ENCODE measurements at regions not wholly inside any gene's neighbourhood (a gene's known extent, or its start where the extent isn't known, plus 50 kb on each side); places are given as distances from the start of the nearest gene placed in this dataset.

DNA sequence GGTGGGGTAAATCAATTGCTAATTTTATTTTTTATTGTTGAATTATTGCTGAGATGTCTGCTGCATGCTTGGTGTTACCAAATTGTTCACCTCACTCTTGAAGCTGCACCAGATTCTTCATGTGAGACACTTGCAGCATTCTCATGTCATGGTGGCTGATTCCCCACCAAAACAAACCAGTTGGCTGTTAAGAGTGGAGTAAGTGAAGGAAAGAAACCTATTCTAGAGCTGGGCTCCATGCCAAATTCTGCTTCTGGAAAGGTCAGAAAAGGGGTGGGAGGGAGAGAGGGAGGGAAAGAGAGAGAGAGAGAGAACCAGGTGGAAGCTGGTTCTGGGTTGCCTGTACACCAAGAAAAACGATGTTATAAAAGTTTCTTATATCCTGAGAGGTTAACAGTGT, 317.5 kb upstream of the THRB start:
- in situ Hi-C loops (cut with HindIII; ENCODE audit: low sequenced_read_pairs): no loop called here
- no peak overlapping the region for H3K4me3 ChIP-seq (ENCODE audit: low read depth, low read length)
- no peak for DNase-seq (ENCODE audit: low read depth, low spot score)
- TF ChIP-seq, protein P1, sequence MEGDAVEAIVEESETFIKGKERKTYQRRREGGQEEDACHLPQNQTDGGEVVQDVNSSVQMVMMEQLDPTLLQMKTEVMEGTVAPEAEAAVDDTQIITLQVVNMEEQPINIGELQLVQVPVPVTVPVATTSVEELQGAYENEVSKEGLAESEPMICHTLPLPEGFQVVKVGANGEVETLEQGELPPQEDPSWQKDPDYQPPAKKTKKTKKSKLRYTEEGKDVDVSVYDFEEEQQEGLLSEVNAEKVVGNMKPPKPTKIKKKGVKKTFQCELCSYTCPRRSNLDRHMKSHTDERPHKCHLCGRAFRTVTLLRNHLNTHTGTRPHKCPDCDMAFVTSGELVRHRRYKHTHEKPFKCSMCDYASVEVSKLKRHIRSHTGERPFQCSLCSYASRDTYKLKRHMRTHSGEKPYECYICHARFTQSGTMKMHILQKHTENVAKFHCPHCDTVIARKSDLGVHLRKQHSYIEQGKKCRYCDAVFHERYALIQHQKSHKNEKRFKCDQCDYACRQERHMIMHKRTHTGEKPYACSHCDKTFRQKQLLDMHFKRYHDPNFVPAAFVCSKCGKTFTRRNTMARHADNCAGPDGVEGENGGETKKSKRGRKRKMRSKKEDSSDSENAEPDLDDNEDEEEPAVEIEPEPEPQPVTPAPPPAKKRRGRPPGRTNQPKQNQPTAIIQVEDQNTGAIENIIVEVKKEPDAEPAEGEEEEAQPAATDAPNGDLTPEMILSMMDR (IDR thresholded peaks at IDR 0.05; ENCODE audit: low read depth, low read length): no peak

DNA sequence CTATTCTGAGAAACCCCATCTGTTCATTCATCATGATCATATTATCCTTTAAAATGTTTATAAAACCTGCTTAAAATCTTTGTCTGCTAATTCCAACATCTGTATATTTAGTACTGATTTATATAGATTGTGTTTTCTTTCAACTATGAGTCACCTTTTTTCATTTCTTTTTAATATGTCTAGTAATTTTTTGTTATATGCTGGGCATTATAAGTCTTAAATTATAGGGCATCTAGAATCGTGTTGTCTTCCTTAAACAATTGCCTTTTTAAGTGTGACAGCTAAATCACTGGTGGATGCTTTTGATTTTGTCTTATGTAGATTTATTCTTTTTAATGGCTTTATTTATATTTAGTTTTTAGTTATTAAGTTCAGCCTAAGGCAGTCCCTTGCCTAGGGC, 323.4 kb upstream of the THRB start:
- in situ Hi-C loops (cut with HindIII; ENCODE audit: low sequenced_read_pairs): no loop called here

DNA sequence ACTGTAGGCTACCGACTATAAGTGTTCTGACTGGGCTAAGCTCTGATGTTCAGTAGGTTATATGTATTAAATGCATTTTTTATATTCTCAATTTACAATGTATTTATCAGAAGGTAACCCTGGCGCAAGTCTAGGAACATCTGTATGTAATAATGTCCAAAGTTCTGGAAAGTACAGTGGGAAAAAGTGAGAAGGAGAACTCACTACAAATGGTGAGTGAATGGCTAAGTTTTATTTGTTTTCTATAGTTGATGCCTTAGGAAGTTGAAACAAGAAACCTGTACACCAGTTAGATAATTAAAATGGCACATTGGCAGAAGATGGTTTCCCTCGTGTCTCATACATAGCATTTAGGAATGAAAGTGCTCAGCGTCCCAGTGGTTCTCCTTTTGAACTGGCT, 333.4 kb upstream of the THRB start:
- TF ChIP-seq, protein P1 (IDR thresholded peaks at IDR 0.05; ENCODE audit: low read depth, low read length): no peak
- no peak overlapping the region for H3K4me3 ChIP-seq (ENCODE audit: low read depth, low read length)
- DNase-seq (ENCODE audit: low read depth, low spot score): no peak
- in situ Hi-C loops (cut with HindIII; ENCODE audit: low sequenced_read_pairs): no loop called here

More for the DNA sequence above, 323.4 kb upstream of the THRB start:
- TF ChIP-seq, protein P1 (IDR thresholded peaks at IDR 0.05; ENCODE audit: low read depth, low read length): no peak
- no peak for DNase-seq (ENCODE audit: low read depth, low spot score)
- H3K4me3 ChIP-seq (ENCODE audit: low read depth, low read length): no peak overlapping the region

DNA sequence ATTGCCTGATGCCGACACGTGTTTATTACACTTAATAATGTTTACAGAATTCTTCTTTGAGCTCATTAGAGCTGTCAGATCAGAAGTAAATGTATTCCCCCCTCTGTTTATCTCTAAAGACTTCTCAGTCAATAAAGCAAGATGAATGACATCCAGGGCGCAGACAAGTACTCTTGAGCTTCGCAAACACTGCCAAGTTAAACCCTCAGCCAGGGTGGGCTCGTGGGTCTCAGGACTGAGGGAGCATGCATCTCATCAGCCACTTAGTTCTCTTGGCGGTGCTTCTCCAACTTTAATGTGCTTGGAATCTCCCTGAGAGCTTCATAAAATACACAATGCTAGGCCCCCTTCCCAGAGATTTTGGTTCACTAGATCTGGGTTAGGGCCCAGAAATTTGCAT, 333.9 kb upstream of the THRB start:
- in situ Hi-C loops (cut with HindIII; ENCODE audit: low sequenced_read_pairs): no loop called here
- H3K4me3 ChIP-seq (ENCODE audit: low read depth, low read length): no peak overlapping the region
- DNase-seq (ENCODE audit: low read depth, low spot score): no peak
- TF ChIP-seq, protein P1 (IDR thresholded peaks at IDR 0.05; ENCODE audit: low read depth, low read length): no peak

DNA sequence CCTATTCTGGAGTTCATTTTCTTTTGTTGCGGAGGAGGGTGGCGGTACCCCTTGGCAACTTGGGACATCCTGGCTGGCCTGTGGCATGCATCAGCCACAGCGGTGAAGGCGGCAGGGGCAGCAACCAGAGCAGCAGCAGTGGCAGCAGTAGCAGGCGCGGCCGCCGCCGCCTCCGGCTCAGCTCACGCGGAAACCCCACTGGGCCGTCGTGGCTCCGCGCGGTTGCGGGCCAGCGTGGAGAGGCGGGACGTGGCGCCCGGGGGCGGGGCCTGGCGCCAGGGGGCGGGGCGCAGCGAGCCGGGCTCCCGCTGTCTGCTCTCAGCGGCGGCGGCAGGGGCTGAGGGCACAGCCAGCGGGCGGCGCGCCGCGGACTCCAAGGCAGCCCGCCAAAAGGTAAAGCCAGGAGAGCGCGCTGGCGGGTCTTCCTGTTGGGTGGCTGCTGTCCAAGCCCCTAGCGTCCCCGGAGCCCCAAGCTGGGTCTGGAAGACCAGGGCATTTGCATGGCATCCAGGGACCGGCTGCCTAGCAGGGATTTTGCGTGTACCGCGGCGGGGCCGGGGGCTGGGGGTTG, 334.4 kb upstream of the THRB start:
- TF ChIP-seq, protein P1 (IDR thresholded peaks at IDR 0.05; ENCODE audit: low read depth, low read length): no peak
- DNase-seq (ENCODE audit: low read depth, low spot score): no peak
- in situ Hi-C loops (cut with HindIII; ENCODE audit: low sequenced_read_pairs): no loop called here
- peak overlapping the region; percentile 24 for H3K4me3 ChIP-seq (ENCODE audit: low read depth, low read length)

DNA sequence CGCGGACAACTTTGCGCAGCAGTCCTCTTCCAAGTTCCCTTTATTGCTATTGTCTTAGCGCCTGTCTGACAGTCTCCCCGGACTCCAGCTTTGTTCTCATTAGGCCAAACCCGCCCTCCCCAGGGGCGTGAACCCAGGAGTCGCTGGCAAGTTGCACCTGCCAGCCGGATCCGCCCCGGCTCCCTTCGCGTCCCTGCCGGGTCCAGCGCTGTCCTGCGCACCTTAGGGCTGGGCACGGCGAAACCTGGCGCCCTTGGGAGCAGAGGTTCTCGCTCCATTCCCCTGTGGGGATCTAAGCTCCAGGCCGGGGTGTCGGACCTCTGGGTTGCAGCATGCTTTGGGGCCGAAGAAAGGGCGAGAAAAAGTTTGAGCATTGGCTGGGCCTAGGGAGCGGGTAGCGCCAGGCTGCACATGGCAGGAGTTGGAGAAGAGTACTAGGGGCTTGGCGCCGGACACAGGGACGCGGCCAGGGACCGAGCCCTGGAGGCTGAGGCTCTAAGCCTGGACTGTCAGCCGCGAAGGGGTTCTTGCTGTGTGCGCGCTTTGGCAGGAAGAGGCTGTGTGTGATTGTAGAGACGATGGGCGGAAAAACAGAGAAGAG, 335.1 kb upstream of the THRB start:
- peak overlapping the region; percentile 32 for H3K4me3 ChIP-seq (ENCODE audit: low read depth, low read length)
- in situ Hi-C loops (cut with HindIII; ENCODE audit: low sequenced_read_pairs): no loop called here
- DNase-seq (ENCODE audit: low read depth, low spot score): peak; percentile 9
- TF ChIP-seq, protein P1 (IDR thresholded peaks at IDR 0.05; ENCODE audit: low read depth, low read length): no peak

Measured in astrocyte of the spinal cord (primary cell).